Prostate gland (tissue), 2 donors: ENCODE measurements at regions not wholly inside any gene's neighbourhood (a gene's known extent, or its start where the extent isn't known, plus 50 kb on each side); places are given as distances from the start of the nearest gene placed in this dataset.
"Not testable (repeated sequence)": the region's sequence is repeated elsewhere in the genome, so short reads cannot be mapped to it uniquely, and the experiment has no call there.

Experiments
- POLR2A ChIP-seq: fragments of 450-650 bp; IDR thresholded peaks from one replicate; pipeline ENCODE4 v1.6.1; 2016; ENCODE audit warnings: antibody characterized with exemption, mild to moderate bottlenecking
- POLR2AphosphoS5 ChIP-seq: sonication (generic); formaldehyde crosslinking; IDR thresholded peaks from one replicate; pipeline ENCODE4 v1.6.1; 2017; ENCODE audit warnings: antibody characterized with exemption
- TF ChIP-seq, protein P1 (sequence below), 4 experiments: fragments of 200-600 bp in 2 of 4; fragments of 450-650 bp in 2 of 4; sonication (generic) in 2 of 4; IDR thresholded peaks; 1 replicate in 3 of 4; 2 replicates in 1 of 4; pipeline ENCODE4 v1.5.1; 2016 to 2019; ENCODE audit warnings: antibody characterized with exemption in 4 of 4, mild to moderate bottlenecking in 2 of 4, moderate library complexity in 2 of 4

GRCh38 chr10:52945521-52945920, 172.9 kb upstream of the MBL2 start:
- TF ChIP-seq, protein P1, sequence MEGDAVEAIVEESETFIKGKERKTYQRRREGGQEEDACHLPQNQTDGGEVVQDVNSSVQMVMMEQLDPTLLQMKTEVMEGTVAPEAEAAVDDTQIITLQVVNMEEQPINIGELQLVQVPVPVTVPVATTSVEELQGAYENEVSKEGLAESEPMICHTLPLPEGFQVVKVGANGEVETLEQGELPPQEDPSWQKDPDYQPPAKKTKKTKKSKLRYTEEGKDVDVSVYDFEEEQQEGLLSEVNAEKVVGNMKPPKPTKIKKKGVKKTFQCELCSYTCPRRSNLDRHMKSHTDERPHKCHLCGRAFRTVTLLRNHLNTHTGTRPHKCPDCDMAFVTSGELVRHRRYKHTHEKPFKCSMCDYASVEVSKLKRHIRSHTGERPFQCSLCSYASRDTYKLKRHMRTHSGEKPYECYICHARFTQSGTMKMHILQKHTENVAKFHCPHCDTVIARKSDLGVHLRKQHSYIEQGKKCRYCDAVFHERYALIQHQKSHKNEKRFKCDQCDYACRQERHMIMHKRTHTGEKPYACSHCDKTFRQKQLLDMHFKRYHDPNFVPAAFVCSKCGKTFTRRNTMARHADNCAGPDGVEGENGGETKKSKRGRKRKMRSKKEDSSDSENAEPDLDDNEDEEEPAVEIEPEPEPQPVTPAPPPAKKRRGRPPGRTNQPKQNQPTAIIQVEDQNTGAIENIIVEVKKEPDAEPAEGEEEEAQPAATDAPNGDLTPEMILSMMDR (IDR thresholded peaks at IDR 0.05): not testable (repeated sequence)
- TF ChIP-seq POLR2A: not testable (repeated sequence)
- peak; percentile 67 for TF ChIP-seq POLR2AphosphoS5
